ENCODE measurements at regions not wholly inside any gene's neighbourhood (a gene's known extent, or its start where the extent isn't known, plus 50 kb on each side); places are given as distances from the start of the nearest gene placed in this dataset.

DNA sequence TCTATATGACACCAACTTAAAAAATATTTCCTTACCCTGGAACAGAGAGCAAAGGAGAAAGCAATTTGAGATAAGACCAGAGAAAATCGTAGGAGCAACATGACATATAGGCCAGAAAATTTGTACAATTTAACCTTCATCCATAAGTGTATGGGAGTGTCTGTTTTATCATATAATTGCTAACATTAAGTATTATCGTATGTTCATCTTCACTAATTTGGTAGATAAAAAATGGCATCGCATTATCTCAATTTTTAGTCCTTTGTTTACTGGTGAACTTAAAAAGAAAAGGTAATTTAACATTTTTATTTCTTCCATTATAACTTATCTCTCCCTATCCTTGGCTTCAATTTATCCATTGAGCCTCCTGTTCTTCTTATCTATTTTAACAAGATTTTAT is 873.4 kb downstream of the KCNMA1 start:
- Histone ChIP-seq H2BK120ac (ENCODE audit: low read depth, low read length) (no peak overlapping the region), H3K27me3 (ENCODE audit: control insufficient read depth, insufficient read depth, low read length) (no peaks in the 10 kb centered on the region; the same call in 1 of the 2 replicates), H3K4me1 (ENCODE audit: control insufficient read depth, insufficient read depth, low read length) (no peaks in the 10 kb centered on the region), H4K91ac (ENCODE audit: insufficient read depth, low read depth, low read length) (no peak overlapping the region), H4K20me1 (ENCODE audit: insufficient read depth, low read length) (no peaks in the 10 kb centered on the region), H4K8ac (ENCODE audit: low read depth in 2 of 2, low read length in 2 of 2) (no peak overlapping the region), H3K27ac (ENCODE audit: insufficient read depth, low read length) (no peak overlapping the region), H2AK9ac (replicated peaks; ENCODE audit: low read depth, low read length, poor library complexity) (no peak overlapping the region), H3K23ac (ENCODE audit: low read depth, low read length) (no peak overlapping the region), H4K5ac (ENCODE audit: low read depth, low read length) (no peak overlapping the region), H2AK5ac (ENCODE audit: low read depth, low read length) (no peak overlapping the region), H3K9me1 (ENCODE audit: insufficient read depth, low read length) (no peaks in the 10 kb centered on the region), H2AFZ (replicated peaks; ENCODE audit: low read length, poor library complexity) (no peak overlapping the region), H3K14ac (replicated peaks; ENCODE audit: low read depth, low read length) (no peak overlapping the region), H3K79me1 (ENCODE audit: low read depth in 1 of 2, low read length in 2 of 2) (no peaks in the 10 kb centered on the region), H3K56ac (ENCODE audit: extremely low read depth, insufficient read depth, low read length) (no peak overlapping the region), H3K9ac (ENCODE audit: low read depth, low read length) (no peak overlapping the region), H3K4me2 (ENCODE audit: low read depth, low read length) (no peak overlapping the region), H2BK5ac (ENCODE audit: low read depth, low read length, poor library complexity, severe bottlenecking) (no peak overlapping the region), H3K4ac (ENCODE audit: low read depth, low read length) (no peak overlapping the region), H2BK20ac (ENCODE audit: low read depth, low read length) (no peak overlapping the region), H3K36me3 (ENCODE audit: control insufficient read depth, insufficient read depth, low read length) (no peaks in the 10 kb centered on the region), H3K4me3 (ENCODE audit: insufficient read depth, low read depth, low read length) (no peak overlapping the region), H3K18ac (ENCODE audit: low read depth, low read length) (no peak overlapping the region), H3K9me3 (ENCODE audit: control insufficient read depth, insufficient read depth, low read length) (no peaks in the 10 kb centered on the region), H2BK15ac (ENCODE audit: low read depth, low read length) (no peak overlapping the region)
- dilution Hi-C loops (cut with HindIII; ENCODE audit: low sequenced_read_pairs, unreplicated experiment): no loop called here
- WGBS, 2 experiments (ENCODE audit: extremely low coverage in 2 of 2, insufficient read length in 1 of 2): no CpG with 5 or more reads among the region's 3 CpGs
- CTCF ChIA-PET: no interaction called here
- TF ChIP-seq BHLHE40 (IDR thresholded peaks at IDR 0.05; ENCODE audit: low read depth, low read length): no peak
- TF ChIP-seq FOS (IDR thresholded peaks at IDR 0.05; ENCODE audit: low read depth, low read length): no peak
- TF ChIP-seq, protein P1, sequence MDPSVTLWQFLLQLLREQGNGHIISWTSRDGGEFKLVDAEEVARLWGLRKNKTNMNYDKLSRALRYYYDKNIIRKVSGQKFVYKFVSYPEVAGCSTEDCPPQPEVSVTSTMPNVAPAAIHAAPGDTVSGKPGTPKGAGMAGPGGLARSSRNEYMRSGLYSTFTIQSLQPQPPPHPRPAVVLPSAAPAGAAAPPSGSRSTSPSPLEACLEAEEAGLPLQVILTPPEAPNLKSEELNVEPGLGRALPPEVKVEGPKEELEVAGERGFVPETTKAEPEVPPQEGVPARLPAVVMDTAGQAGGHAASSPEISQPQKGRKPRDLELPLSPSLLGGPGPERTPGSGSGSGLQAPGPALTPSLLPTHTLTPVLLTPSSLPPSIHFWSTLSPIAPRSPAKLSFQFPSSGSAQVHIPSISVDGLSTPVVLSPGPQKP (IDR thresholded peaks at IDR 0.05; ENCODE audit: borderline replicate concordance, low read depth, low read length): no peak
- TF ChIP-seq NFE2L2 (IDR thresholded peaks at IDR 0.05; ENCODE audit: low read depth, low read length): no peak
- TF ChIP-seq RAD21 (IDR thresholded peaks at IDR 0.05; ENCODE audit: low read length): no peak
- TF ChIP-seq, protein P2, sequence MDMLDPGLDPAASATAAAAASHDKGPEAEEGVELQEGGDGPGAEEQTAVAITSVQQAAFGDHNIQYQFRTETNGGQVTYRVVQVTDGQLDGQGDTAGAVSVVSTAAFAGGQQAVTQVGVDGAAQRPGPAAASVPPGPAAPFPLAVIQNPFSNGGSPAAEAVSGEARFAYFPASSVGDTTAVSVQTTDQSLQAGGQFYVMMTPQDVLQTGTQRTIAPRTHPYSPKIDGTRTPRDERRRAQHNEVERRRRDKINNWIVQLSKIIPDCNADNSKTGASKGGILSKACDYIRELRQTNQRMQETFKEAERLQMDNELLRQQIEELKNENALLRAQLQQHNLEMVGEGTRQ (IDR thresholded peaks at IDR 0.05; ENCODE audit: low read depth, low read length): no peak
- TF ChIP-seq RFX5 (IDR thresholded peaks at IDR 0.05; ENCODE audit: low read depth, low read length): no peak
- no peak for TF ChIP-seq MAFK (IDR thresholded peaks at IDR 0.05; ENCODE audit: low read depth, low read length)
- TF ChIP-seq POLR2A (IDR thresholded peaks at IDR 0.05; ENCODE audit: low read depth, low read length): no peak
- TF ChIP-seq MXI1 (IDR thresholded peaks at IDR 0.05; ENCODE audit: borderline replicate concordance, low read depth, low read length): no peak
- TF ChIP-seq MAZ (IDR thresholded peaks at IDR 0.05; ENCODE audit: borderline replicate concordance, low read depth, low read length): no peak
- TF ChIP-seq, protein P3, sequence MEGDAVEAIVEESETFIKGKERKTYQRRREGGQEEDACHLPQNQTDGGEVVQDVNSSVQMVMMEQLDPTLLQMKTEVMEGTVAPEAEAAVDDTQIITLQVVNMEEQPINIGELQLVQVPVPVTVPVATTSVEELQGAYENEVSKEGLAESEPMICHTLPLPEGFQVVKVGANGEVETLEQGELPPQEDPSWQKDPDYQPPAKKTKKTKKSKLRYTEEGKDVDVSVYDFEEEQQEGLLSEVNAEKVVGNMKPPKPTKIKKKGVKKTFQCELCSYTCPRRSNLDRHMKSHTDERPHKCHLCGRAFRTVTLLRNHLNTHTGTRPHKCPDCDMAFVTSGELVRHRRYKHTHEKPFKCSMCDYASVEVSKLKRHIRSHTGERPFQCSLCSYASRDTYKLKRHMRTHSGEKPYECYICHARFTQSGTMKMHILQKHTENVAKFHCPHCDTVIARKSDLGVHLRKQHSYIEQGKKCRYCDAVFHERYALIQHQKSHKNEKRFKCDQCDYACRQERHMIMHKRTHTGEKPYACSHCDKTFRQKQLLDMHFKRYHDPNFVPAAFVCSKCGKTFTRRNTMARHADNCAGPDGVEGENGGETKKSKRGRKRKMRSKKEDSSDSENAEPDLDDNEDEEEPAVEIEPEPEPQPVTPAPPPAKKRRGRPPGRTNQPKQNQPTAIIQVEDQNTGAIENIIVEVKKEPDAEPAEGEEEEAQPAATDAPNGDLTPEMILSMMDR (conservative IDR thresholded peaks at IDR 0.05; ENCODE audit: low read depth, low read length): no peak
- no peak for TF ChIP-seq CHD1 (IDR thresholded peaks at IDR 0.05; ENCODE audit: low read depth, low read length)
- ATAC-seq (ENCODE audit: low read depth) (no peak), DNase-seq (no peak)
- POLR2A ChIA-PET (ENCODE audit: unreplicated experiment): no interaction called here
- no TSS peak for BruUV-seq (replicated peaks)
- intact Hi-C loops (cut with micrococcal nuclease): no loop called here
- in situ Hi-C loops (cut with MboI; ENCODE audit: low sequenced_read_pairs): no loop called here
